K562 (cell line): ENCODE measurements at regions not wholly inside any gene's neighbourhood (a gene's known extent, or its start where the extent isn't known, plus 50 kb on each side); places are given as distances from the start of the nearest gene placed in this dataset.

Experiments used
- EGR1 ChIP-seq: fragments of 450-650 bp; conservative IDR thresholded peaks from 2 replicates; pipeline ENCODE4 v1.6.1; 2017; ENCODE audit warnings: mild to moderate bottlenecking
- HMG20B ChIP-seq: fragments of 250-450 bp; sonication (Bioruptor Pico); IDR thresholded peaks from 2 replicates; pipeline ENCODE4 v1.5.0; 2021; ENCODE audit warnings: mild to moderate bottlenecking
- JUND ChIP-seq, 2 experiments: IDR thresholded peaks; 2 replicates in 1 of 2; 3 replicates in 1 of 2; pipeline ENCODE4 v1.6.1; 2011; ENCODE audit warnings: borderline replicate concordance in 2 of 2, low read depth in 2 of 2, low read length in 2 of 2, improper control_type of control experiment in 1 of 2, missing biosample characterization in 1 of 2, missing genetic modification characterization in 1 of 2, missing genetic modification reagents in 1 of 2
- MED1 ChIP-seq: sonication (generic); formaldehyde crosslinking; IDR thresholded peaks from 2 replicates; pipeline ENCODE4 v1.8.1; 2023; ENCODE audit warnings: missing genetic modification reagents, borderline replicate concordance
- MTA1 ChIP-seq: fragments of 450-650 bp; IDR thresholded peaks from 2 replicates; pipeline ENCODE4 v1.6.1; 2017; ENCODE audit warnings: borderline replicate concordance
- NONO ChIP-seq, 2 experiments: fragments of 200-400 bp in 1 of 2; fragments of 450-650 bp in 1 of 2; formaldehyde crosslinking in 1 of 2; IDR thresholded peaks; 2 replicates each; pipeline ENCODE4 v1.6.1; 2017; ENCODE audit warnings: low read depth in 2 of 2, mild to moderate bottlenecking in 2 of 2, moderate library complexity in 2 of 2, low read length in 1 of 2
- SP2 ChIP-seq: IDR thresholded peaks from 2 replicates; pipeline ENCODE4 v1.6.1; 2011; ENCODE audit warnings: mild to moderate bottlenecking, low read depth, low read length, moderate library complexity; ENCODE audit not compliant: poor library complexity, severe bottlenecking; ENCODE audit errors: extremely low read depth
- YBX1 ChIP-seq: fragments of 450-650 bp; IDR thresholded peaks from 2 replicates; pipeline ENCODE4 v1.7.1; 2016; ENCODE audit warnings: mild to moderate bottlenecking
- ZEB2 ChIP-seq: fragments of 450-650 bp; IDR thresholded peaks from 2 replicates; pipeline ENCODE4 v1.6.1; 2016
- ZFX ChIP-seq: sonication (generic); formaldehyde crosslinking; IDR thresholded peaks from 2 replicates; pipeline ENCODE4 v1.8.0; 2022; ENCODE audit warnings: mild to moderate bottlenecking, missing genetic modification reagents, moderate library complexity
- ZNF143 ChIP-seq: sonication (generic); formaldehyde crosslinking; IDR thresholded peaks from 2 replicates; pipeline ENCODE4 v1.9.0; 2022; ENCODE audit warnings: mild to moderate bottlenecking, missing genetic modification reagents
- ZNF175 ChIP-seq: fragments of 200-800 bp; sonication (Bioruptor generic); IDR thresholded peaks from 2 replicates; pipeline ENCODE4 v1.6.1; 2016; ENCODE audit warnings: low read depth, mild to moderate bottlenecking, missing genetic modification characterization, missing compliant biosample characterization
- ZNF197 ChIP-seq: fragments of 200-800 bp; sonication (Bioruptor generic); IDR thresholded peaks from 2 replicates; pipeline ENCODE4 v1.6.1; 2016; ENCODE audit warnings: low read depth, missing genetic modification characterization, missing compliant biosample characterization
- ZNF316 ChIP-seq: fragments of 450-650 bp; IDR thresholded peaks from 2 replicates; pipeline ENCODE4 v1.6.1; 2016
- ZNF354B ChIP-seq: fragments of 250-450 bp; sonication (Bioruptor Pico); IDR thresholded peaks from 2 replicates; pipeline ENCODE4 v1.4.0; 2020
- ZNF644 ChIP-seq: fragments of 200-800 bp; sonication (Bioruptor generic); IDR thresholded peaks from 2 replicates; pipeline ENCODE4 v1.6.1; 2016; ENCODE audit warnings: low read depth, missing genetic modification characterization, missing compliant biosample characterization
- ZNF766 ChIP-seq: fragments of 200-800 bp; sonication (Bioruptor generic); conservative IDR thresholded peaks from 2 replicates; pipeline ENCODE4 v1.6.1; 2016; ENCODE audit warnings: missing genetic modification characterization, missing compliant biosample characterization
- TF ChIP-seq, protein P1 (sequence below): fragments of 200-800 bp; sonication (Bioruptor generic); IDR thresholded peaks from 2 replicates; pipeline ENCODE4 v1.6.1; 2017; ENCODE audit warnings: missing genetic modification characterization, missing compliant biosample characterization
- TF ChIP-seq, protein P2 (sequence below): fragments of 450-650 bp; IDR thresholded peaks from 2 replicates; pipeline ENCODE4 v1.6.1; 2017; ENCODE audit warnings: antibody characterized with exemption
- TF ChIP-seq, protein P3 (sequence below): fragments of 450-650 bp; formaldehyde crosslinking; IDR thresholded peaks from 2 replicates; pipeline ENCODE4 v1.4.0; 2020; ENCODE audit warnings: mild to moderate bottlenecking

DNA sequence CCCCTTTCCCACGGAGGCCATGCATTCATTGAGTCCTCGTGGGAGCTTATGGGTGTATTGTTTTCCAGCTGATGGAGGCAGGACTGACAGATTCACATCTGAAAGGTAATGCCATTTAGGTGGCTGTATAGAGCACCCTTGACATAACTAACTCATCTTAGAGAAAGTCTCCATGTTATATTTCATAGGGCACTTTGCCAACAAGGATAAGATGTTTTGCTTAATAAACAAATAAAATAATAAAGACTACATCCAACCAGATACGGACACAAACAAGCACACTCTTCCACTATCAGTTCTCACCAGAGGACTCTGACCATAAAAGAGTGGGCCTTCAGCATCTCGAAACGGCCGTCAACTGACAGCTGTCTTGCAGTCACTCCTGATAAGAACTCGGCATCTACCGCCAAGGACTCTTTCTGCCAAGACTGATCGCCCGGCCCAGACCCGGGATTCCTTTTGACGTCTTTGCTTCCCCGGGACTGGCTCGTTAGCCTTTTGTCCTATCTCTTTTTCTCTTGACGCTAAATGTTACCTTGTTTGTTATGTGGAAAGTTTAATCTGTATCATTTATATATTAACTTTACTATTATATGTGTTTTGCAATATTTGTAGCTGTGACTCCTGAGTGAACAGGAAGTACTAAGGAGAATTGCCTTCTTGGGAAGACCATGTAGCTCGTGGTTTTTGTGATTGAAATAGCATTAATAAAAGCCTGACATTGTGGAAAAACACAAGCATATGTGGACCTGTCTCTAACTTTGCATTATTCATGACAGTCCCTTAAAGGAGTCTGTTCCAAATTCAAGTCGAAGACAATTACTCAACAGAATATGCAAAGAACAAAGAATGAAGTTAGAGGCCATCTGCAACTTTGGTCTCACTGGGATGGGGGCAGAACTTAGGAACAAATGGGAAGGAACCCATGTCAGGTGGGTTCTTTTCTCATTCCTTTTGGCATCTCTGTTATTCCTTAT is 195.1 kb downstream of the LPIN1 start (continued):
- TF ChIP-seq MED1 (CRISPR knock-in tag) (no peak), ZFX (peak; percentile 18; the same call in 1 of the 2 replicates), JUND (IDR thresholded peaks at IDR 0.05; ENCODE audit: borderline replicate concordance, low read depth, low read length) (peak; percentile 77), JUND (tag; IDR thresholded peaks at IDR 0.05; ENCODE audit: borderline replicate concordance, low read depth, low read length) (peak; percentile 63; the same call in 1 of the 3 replicates), ZNF197 (CRISPR knock-in tag) (peak; percentile 83), EGR1 (peak; percentile 76), ZNF316 (peak; percentile 69), YBX1 (no peak), HMG20B (CRISPR knock-in tag) (no peak), ZNF766 (CRISPR knock-in tag) (peak; percentile 88), NONO (IDR thresholded peaks at IDR 0.05; ENCODE audit: low read depth in 2 of 2, low read length in 1 of 2) (0 out of 4 replicates have a peak, but pooled peaks of 1 of the 2 experiments have one; percentile 28), ZEB2 (peak; percentile 70; the same call in 1 of the 2 replicates), MTA1 (peak; percentile 87), ZNF175 (CRISPR knock-in tag) (no peak; the same call in 1 of the 2 replicates), ZNF354B (peak; percentile 62), SP2 (no peak), ZNF644 (peak; percentile 83), ZNF143 (CRISPR knock-in tag) (no peak)
- TF ChIP-seq, protein P1, sequence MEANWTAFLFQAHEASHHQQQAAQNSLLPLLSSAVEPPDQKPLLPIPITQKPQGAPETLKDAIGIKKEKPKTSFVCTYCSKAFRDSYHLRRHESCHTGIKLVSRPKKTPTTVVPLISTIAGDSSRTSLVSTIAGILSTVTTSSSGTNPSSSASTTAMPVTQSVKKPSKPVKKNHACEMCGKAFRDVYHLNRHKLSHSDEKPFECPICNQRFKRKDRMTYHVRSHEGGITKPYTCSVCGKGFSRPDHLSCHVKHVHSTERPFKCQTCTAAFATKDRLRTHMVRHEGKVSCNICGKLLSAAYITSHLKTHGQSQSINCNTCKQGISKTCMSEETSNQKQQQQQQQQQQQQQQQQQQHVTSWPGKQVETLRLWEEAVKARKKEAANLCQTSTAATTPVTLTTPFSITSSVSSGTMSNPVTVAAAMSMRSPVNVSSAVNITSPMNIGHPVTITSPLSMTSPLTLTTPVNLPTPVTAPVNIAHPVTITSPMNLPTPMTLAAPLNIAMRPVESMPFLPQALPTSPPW (CRISPR knock-in tag) = peak; percentile 68
- TF ChIP-seq, protein P2, sequence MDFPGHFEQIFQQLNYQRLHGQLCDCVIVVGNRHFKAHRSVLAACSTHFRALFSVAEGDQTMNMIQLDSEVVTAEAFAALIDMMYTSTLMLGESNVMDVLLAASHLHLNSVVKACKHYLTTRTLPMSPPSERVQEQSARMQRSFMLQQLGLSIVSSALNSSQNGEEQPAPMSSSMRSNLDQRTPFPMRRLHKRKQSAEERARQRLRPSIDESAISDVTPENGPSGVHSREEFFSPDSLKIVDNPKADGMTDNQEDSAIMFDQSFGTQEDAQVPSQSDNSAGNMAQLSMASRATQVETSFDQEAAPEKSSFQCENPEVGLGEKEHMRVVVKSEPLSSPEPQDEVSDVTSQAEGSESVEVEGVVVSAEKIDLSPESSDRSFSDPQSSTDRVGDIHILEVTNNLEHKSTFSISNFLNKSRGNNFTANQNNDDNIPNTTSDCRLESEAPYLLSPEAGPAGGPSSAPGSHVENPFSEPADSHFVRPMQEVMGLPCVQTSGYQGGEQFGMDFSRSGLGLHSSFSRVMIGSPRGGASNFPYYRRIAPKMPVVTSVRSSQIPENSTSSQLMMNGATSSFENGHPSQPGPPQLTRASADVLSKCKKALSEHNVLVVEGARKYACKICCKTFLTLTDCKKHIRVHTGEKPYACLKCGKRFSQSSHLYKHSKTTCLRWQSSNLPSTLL = 0 out of 2 replicates have a peak, but pooled peaks have one; percentile 38
- TF ChIP-seq, protein P3, sequence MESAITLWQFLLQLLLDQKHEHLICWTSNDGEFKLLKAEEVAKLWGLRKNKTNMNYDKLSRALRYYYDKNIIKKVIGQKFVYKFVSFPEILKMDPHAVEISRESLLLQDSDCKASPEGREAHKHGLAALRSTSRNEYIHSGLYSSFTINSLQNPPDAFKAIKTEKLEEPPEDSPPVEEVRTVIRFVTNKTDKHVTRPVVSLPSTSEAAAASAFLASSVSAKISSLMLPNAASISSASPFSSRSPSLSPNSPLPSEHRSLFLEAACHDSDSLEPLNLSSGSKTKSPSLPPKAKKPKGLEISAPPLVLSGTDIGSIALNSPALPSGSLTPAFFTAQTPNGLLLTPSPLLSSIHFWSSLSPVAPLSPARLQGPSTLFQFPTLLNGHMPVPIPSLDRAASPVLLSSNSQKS = no peak
